ENCODE measurements at regions not wholly inside any gene's neighbourhood (a gene's known extent, or its start where the extent isn't known, plus 50 kb on each side); places are given as distances from the start of the nearest gene placed in this dataset.

GRCh38 chr2:145090841-145091761, 571.2 kb upstream of the ZEB2 start:
- DNase-seq (ENCODE audit: low spot score) = no peak

DNA sequence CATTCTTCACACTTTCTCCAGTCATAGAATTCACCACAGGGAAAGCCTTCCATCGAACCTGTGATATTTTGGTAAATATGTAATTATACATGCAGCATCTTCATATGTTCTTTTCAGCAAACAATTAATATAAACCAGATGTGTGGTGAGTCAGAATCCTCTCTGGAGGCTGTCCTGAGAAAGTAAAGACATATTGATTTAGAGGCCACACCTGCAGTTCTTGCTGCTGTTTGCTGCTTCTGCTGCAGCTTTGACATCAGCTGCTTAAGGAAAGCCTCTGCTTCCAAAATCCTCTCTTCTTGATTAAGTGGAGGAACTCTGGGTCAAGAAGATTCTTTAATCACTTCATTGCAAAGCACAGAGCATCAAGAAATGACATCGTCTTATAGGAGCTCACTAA, 568.8 kb upstream of the ZEB2 start:
- no peak for DNase-seq (ENCODE audit: low spot score)

DNA sequence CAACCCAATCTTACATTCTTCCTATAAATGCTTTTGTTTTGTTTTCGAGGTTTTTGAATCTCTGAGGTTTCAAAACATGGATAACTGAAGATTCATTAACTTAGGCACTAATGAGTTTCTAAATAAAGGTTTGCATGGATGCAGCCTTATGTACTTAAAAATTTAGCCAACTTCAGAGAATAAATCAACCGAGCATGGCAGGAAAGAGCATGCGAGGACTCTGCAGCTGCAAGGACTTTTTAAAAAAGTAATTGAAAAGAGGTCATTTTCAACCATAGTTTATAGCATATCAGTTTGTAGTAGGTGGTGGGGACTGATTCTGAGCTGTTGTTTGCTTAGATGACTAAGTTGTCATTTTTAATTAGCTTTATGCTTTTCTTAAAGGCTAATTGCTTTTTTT, 567.0 kb upstream of the ZEB2 start:
- no peak for DNase-seq (ENCODE audit: low spot score)

- no peak for DNase-seq (ENCODE audit: low spot score)
These were observed 565.7 kb upstream of the ZEB2 start for GRCh38 chr2:145085612-145086011.

- DNase-seq (ENCODE audit: low spot score) = no peak
These were observed 560.5 kb upstream of the ZEB2 start for GRCh38 chr2:145080426-145080825.

DNA sequence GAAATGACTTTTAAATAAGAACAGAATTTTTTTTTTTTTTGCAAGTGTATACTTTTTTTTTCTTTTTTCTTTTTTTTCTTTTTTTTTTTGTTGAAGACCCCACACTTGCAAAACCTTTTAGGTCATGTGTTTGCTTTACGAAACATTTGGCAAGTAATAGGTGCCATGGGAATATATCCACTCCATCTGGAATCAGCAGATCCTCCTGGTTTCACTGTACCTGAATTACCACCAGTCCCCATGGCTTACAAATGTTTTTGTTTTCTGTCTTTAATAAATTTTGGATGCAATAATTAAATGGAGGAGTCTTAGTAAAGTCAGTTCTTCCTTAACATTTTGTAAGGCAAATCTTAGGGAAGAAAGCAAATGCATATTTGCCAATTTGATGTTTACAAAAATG, 559.7 kb upstream of the ZEB2 start:
- DNase-seq (ENCODE audit: low spot score) = no peak

DNA sequence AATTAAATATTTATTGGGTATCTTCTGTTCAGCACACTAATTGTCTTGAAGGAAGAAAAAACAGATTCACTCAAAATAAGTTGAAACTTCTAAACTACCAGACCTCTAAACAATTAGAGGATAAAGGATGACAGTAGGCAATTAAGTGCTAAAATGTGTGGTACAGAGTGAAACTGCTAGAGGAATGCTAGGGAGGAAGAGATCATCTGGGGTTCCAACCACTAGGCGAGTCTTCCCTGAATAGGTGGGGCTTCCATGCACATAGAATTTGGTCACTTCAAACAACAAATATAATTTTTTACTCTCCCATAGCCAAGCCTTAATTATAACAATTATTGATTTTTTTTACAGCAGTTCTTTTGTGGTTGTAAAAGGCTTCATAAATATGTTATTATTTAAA, 559.0 kb upstream of the ZEB2 start:
- no peak for DNase-seq (ENCODE audit: low spot score)

GRCh38 chr2:145076085-145076484, 556.2 kb upstream of the ZEB2 start:
- DNase-seq (ENCODE audit: low spot score) = no peak

DNA sequence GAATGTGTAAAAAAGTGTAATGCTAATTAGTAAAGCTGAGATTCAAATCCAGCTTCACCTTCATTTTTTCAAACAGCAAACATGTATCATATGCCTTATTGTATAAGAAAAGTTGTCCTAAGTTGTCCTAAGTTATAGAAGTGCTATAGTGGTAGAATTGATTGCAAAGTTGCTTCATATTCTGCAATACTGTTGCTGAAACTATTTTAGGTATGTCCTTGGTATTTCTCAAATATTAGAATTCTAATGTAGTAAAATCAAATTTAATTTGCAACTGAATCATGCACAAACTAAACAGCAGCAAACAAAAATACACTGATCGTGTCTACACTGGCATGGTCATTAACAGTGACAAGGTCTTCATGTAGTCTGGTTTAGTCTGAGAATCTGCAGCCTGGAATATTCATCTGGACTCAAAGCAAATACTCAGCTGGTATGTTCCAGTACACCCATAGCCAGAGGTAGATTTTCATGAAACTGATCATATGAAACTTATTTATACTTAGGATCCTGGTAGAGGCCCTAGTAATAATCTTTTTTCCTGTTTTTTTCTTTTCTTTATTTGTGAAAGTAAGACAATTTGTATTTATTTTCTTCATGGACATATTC, 555.6 kb upstream of the ZEB2 start:
- DNase-seq (ENCODE audit: low spot score) = no peak

DNA sequence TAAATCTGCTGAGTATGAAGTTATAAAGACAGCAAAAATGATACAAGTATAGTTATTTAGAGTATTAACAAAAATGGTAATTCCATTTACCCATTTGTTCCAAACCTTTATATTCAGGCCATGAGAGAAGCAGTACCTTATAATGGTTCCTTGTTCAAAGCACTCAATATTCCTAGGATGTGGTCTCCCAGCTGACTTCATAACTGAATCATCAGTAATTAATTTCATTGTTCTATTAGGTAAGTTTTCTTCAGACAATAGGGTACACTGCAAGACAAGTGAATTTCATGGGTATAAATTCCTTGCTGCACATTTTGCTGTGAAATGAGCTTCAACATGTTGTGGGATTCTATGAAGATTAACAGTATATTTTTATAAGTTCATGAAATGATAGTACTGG, 550.8 kb upstream of the ZEB2 start:
- peak; percentile 4 for DNase-seq (ENCODE audit: low spot score)

- no peak for DNase-seq (ENCODE audit: low spot score)
These were observed 548.6 kb upstream of the ZEB2 start for GRCh38 chr2:145068509-145068908.

GRCh38 chr2:145067549-145068030, 547.7 kb upstream of the ZEB2 start:
- DNase-seq (ENCODE audit: low spot score) = no peak

DNA sequence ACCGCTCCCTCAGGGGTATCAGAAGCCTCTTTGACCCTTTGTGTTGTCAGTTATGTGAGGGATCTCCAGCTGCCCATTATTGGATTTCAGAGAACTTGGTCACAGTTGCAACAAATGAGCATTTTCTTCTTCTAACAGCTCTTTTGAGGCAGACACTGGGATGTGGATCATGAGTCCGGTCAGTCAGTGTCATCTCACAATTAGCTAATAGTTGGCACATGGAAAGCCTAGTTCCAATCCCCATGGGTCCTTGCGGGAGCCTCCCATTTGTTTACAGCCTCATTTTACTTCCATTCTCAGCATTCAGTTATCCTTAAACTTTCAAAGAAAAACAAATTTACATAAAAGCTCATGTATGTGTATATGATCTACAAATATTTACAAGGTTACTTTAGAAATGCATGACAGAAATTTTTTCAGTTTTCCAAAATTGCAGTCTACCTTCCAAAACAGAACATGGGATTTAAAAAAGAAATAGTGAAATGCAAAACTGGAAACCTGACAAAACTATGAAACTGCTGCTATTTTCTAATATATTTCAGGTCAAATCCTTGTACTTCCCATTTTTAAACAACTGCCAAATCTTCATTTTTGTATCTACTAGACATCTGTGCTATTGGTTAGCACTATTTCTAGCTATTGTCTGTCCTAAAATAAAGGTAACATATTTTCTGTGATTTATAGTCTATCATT, 547.1 kb upstream of the ZEB2 start:
- DNase-seq (ENCODE audit: low spot score) = no peak

DNA sequence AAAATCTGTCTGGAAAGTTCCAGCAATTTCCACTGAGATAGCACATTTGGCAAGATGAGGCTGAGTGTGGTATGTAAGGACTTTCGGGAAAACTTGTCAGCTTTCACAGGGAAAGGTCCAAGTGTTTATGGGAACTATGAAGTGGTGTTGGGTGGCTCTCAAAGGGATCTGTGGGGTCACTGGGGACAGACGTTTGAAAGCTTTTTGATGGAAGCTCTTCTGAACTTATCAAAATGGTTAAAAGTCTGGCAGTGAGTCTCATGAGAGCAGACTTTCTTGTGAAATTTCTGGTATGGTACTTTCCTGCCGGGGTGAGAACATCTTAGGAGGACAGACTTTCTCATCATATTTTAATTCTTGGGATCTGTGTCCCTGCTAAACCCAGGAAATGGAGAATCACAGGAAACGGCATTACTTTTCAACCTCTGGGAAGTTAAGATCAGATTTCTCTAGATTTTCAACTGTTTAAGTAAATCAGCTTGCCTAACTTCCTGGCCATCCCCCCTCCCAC, 546.3 kb upstream of the ZEB2 start:
- no peak for DNase-seq (ENCODE audit: low spot score)

DNA sequence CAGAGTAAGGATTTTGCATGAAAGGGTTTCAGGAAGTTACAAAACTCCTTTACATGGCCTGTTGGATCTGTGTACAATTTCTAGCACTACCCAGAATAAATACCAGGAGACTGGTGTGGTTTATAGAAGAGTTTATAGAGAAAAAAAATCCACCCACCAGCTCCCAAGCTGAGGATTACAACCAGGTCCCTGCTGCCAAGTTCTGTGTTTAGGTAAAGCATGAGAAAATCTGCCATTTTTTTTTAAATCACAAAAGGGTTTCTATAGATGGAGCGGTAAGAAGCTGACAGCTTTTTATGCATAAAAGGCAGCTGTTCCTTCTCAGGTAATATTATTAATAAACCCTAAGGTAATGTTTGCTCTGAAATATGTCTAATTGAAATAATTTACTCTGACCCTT, 545.4 kb upstream of the ZEB2 start:
- no peak for DNase-seq (ENCODE audit: low spot score)

GRCh38 chr2:145064511-145064910, 544.6 kb upstream of the ZEB2 start:
- no peak for DNase-seq (ENCODE audit: low spot score)

DNA sequence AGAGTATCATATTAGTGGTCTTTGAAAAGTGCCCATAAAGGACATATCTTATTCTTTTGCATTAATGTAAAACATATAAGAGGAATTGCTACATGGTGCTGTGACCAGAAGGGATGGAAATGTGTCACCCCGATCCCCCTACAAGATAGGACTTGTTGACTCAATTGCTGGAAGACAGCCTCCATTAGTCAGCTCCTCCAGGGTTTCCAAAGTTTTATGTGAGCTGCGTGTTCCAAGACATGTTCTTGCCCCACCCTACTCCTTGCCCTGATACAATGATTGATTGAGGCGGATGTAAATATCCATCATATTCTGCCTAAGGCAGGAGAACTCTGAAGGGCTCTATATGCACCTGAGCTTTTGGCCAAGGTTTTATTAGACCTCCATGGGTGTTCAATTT, 541.0 kb upstream of the ZEB2 start:
- no peak for DNase-seq (ENCODE audit: low spot score)

GRCh38 chr2:145059914-145060313, 540.0 kb upstream of the ZEB2 start:
- no peak for DNase-seq (ENCODE audit: low spot score)

DNA sequence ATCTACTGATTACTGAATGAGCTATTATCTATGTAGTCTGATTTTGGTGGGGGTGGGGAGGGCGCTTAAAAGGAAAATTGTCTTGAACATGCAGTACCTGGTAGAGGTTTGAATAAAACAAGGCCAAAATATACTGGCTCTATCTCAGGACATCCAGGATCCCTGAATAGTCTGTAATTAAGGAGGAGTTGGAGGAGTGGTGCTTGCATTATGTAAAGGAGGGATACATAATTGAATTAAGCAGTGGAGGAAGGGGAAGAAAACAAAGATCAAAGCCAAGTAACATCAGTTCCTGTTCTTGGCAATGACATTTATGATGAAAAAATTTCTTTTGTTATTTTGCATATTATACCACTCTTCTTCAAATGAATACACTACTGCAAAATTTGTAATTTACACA, 539.4 kb upstream of the ZEB2 start:
- no peak for DNase-seq (ENCODE audit: low spot score)

GRCh38 chr2:145058457-145058856, 538.5 kb upstream of the ZEB2 start:
- DNase-seq (ENCODE audit: low spot score) = no peak

GRCh38 chr2:145055651-145056050, 535.7 kb upstream of the ZEB2 start:
- no peak for DNase-seq (ENCODE audit: low spot score)

DNA sequence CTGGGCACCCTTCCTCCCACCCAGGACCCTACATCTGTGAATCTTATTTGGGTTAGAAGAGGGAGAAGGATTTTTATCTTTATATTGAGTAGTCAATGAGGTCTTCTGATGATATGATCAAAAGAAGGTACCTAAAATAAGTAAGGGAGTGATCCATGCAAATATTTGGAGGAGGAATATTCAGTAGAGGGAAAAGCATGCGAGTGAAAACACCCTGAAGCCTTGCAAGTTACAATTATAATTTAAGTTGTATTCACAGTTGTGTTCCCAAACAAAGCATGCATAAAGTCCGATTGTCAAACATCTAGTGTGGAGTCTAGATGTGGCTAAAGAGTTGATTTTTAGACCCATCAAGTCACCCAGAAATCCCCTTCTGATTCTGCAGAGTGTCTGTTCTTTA, 530.2 kb upstream of the ZEB2 start:
- DNase-seq (ENCODE audit: low spot score) = no peak

- no peak for DNase-seq (ENCODE audit: low spot score)
These were observed 529.6 kb upstream of the ZEB2 start for GRCh38 chr2:145049475-145049874.

Data from kidney tubule cell (primary cell).